ENCODE measurements at regions not wholly inside any gene's neighbourhood (a gene's known extent, or its start where the extent isn't known, plus 50 kb on each side); places are given as distances from the start of the nearest gene placed in this dataset.
"Not testable (repeated sequence)": the region's sequence is repeated elsewhere in the genome, so short reads cannot be mapped to it uniquely, and the experiment has no call there.

- H3K9me2 ChIP-seq (replicated peaks; ENCODE audit: insufficient read depth); H3K36me3 ChIP-seq (replicated peaks; ENCODE audit: insufficient read depth, low read depth); H3K79me2 ChIP-seq; H3K4me2 ChIP-seq; H3K9me3 ChIP-seq (ENCODE audit: low read depth); H3K27ac ChIP-seq; H3K4me3 ChIP-seq; H3K27me3 ChIP-seq; DNase-seq (ENCODE audit: low spot score); H4K20me1 ChIP-seq (ENCODE audit: insufficient read depth, poor library complexity, severe bottlenecking); H3K4me1 ChIP-seq (ENCODE audit: insufficient read depth); H2AFZ ChIP-seq: not testable (repeated sequence)
- WGBS (ENCODE audit: low lambda C conversion rate, missing lambda C conversion rate) = 97% methylated on average over 3 of the region's 3 CpGs
These were observed 72.5 kb upstream of the CCNY start for GRCh38 chr10:35263827-35264226.

GRCh38 chr10:35264636-35265035 lies 71.7 kb upstream of the CCNY start:
- H3K27me3 ChIP-seq; H2AFZ ChIP-seq; H3K4me3 ChIP-seq; H3K9me2 ChIP-seq (replicated peaks; ENCODE audit: insufficient read depth); H3K36me3 ChIP-seq (replicated peaks; ENCODE audit: insufficient read depth, low read depth); DNase-seq (ENCODE audit: low spot score); H4K20me1 ChIP-seq (ENCODE audit: insufficient read depth, poor library complexity, severe bottlenecking); H3K79me2 ChIP-seq; H3K27ac ChIP-seq; H3K9me3 ChIP-seq (ENCODE audit: low read depth); H3K4me2 ChIP-seq: not testable (repeated sequence)
- peaks cover 14% of the 10 kb centered on the region for H3K4me1 ChIP-seq (ENCODE audit: insufficient read depth)
- 97% methylated on average over 7 of the region's 7 CpGs for WGBS (ENCODE audit: low lambda C conversion rate, missing lambda C conversion rate)

- no peaks in the 10 kb centered on the region for H3K9me2 ChIP-seq (replicated peaks; ENCODE audit: insufficient read depth)
- 88% methylated on average over 11 of the region's 11 CpGs for WGBS (ENCODE audit: low lambda C conversion rate, missing lambda C conversion rate)
- no peak overlapping the region for H3K4me2 ChIP-seq
- no peaks in the 10 kb centered on the region for H3K9me3 ChIP-seq (ENCODE audit: low read depth)
- no peak for DNase-seq (ENCODE audit: low spot score)
- no peaks in the 10 kb centered on the region for H4K20me1 ChIP-seq (ENCODE audit: insufficient read depth, poor library complexity, severe bottlenecking)
- H2AFZ ChIP-seq = no peak overlapping the region
- H3K4me3 ChIP-seq = no peak overlapping the region
- no peaks in the 10 kb centered on the region for H3K36me3 ChIP-seq (replicated peaks; ENCODE audit: insufficient read depth, low read depth)
- no peaks in the 10 kb centered on the region for H3K79me2 ChIP-seq
- H3K4me1 ChIP-seq (ENCODE audit: insufficient read depth) = peaks cover 14% of the 10 kb centered on the region
- H3K27me3 ChIP-seq = no peaks in the 10 kb centered on the region
- TF ChIP-seq EZH2phosphoT487 (IDR thresholded peaks at IDR 0.05; ENCODE audit: low read depth, severe bottlenecking, unreplicated experiment) (no peak), EZH2 (IDR thresholded peaks at IDR 0.05; ENCODE audit: borderline replicate concordance) (no peak), CTCF (IDR thresholded peaks at IDR 0.05; ENCODE audit: poor library complexity) (no peak)
- no peak overlapping the region for H3K27ac ChIP-seq
These were observed 70.9 kb upstream of the CCNY start for GRCh38 chr10:35265435-35265834.

- DNase-seq (ENCODE audit: low spot score) = no peak
- H3K27ac ChIP-seq = peak overlapping the region; percentile 33
- 82% methylated on average over 3 of the region's 3 CpGs for WGBS (ENCODE audit: low lambda C conversion rate, missing lambda C conversion rate)
- H4K20me1 ChIP-seq (ENCODE audit: insufficient read depth, poor library complexity, severe bottlenecking) = no peaks in the 10 kb centered on the region
- H3K4me3 ChIP-seq = no peak overlapping the region
- H3K9me3 ChIP-seq (ENCODE audit: low read depth) = no peaks in the 10 kb centered on the region
- no peaks in the 10 kb centered on the region for H3K27me3 ChIP-seq
- H3K36me3 ChIP-seq (replicated peaks; ENCODE audit: insufficient read depth, low read depth) = no peaks in the 10 kb centered on the region
- peaks cover 14% of the 10 kb centered on the region for H3K4me1 ChIP-seq (ENCODE audit: insufficient read depth)
- H2AFZ ChIP-seq = no peak overlapping the region
- no peaks in the 10 kb centered on the region for H3K9me2 ChIP-seq (replicated peaks; ENCODE audit: insufficient read depth)
- no peak overlapping the region for H3K4me2 ChIP-seq
- no peaks in the 10 kb centered on the region for H3K79me2 ChIP-seq
- no peak for TF ChIP-seq CTCF (IDR thresholded peaks at IDR 0.05; ENCODE audit: poor library complexity)
- TF ChIP-seq EZH2phosphoT487 (IDR thresholded peaks at IDR 0.05; ENCODE audit: low read depth, severe bottlenecking, unreplicated experiment) = no peak
- no peak for TF ChIP-seq EZH2 (IDR thresholded peaks at IDR 0.05; ENCODE audit: borderline replicate concordance)
These were observed 68.0 kb upstream of the CCNY start for GRCh38 chr10:35268323-35268722.

GRCh38 chr10:35268791-35269257 lies 67.5 kb upstream of the CCNY start:
- no peak overlapping the region for H2AFZ ChIP-seq
- H4K20me1 ChIP-seq (ENCODE audit: insufficient read depth, poor library complexity, severe bottlenecking) = no peaks in the 10 kb centered on the region
- peak; percentile 13 for DNase-seq (ENCODE audit: low spot score)
- H3K27me3 ChIP-seq = no peaks in the 10 kb centered on the region
- H3K9me2 ChIP-seq (replicated peaks; ENCODE audit: insufficient read depth) = no peaks in the 10 kb centered on the region
- 68% methylated on average over 4 of the region's 4 CpGs for WGBS (ENCODE audit: low lambda C conversion rate, missing lambda C conversion rate)
- H3K4me1 ChIP-seq (ENCODE audit: insufficient read depth) = peaks cover 14% of the 10 kb centered on the region
- H3K9me3 ChIP-seq (ENCODE audit: low read depth) = no peaks in the 10 kb centered on the region
- no peaks in the 10 kb centered on the region for H3K36me3 ChIP-seq (replicated peaks; ENCODE audit: insufficient read depth, low read depth)
- TF ChIP-seq CTCF (IDR thresholded peaks at IDR 0.05; ENCODE audit: poor library complexity) (no peak), EZH2phosphoT487 (IDR thresholded peaks at IDR 0.05; ENCODE audit: low read depth, severe bottlenecking, unreplicated experiment) (no peak), EZH2 (IDR thresholded peaks at IDR 0.05; ENCODE audit: borderline replicate concordance) (no peak)
- H3K79me2 ChIP-seq = no peaks in the 10 kb centered on the region
- peak overlapping the region; percentile 33 for H3K27ac ChIP-seq
- H3K4me2 ChIP-seq = no peak overlapping the region
- H3K4me3 ChIP-seq = no peak overlapping the region
